ENCODE measurements at regions not wholly inside any gene's neighbourhood (a gene's known extent, or its start where the extent isn't known, plus 50 kb on each side); places are given as distances from the start of the nearest gene placed in this dataset.

DNA sequence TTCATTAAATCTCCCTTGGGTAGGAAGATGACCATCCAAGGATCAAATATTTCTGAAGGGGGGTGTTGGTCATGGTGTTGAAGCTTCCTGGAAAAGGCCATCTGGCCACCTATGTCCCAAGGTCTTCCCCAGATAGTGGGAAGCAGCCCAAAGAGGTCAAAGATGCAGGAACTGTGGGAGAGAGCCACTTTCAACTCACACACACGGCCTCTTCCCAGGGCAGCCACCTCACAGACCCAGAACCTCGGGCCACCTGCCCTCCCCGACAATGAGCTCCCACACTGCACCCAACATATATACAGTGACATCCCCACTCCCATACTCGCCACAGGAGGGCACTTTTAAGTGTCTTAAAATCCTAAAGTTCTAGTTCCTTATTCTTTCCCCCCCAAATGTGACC is 164.5 kb upstream of the ETV3 start (continued):
- TF ChIP-seq ZBTB33 (IDR thresholded peaks at IDR 0.05; ENCODE audit: extremely low read depth, insufficient replicate concordance, low read length) (no peak), POLR2A (IDR thresholded peaks at IDR 0.05; ENCODE audit: borderline replicate concordance, extremely low read depth, insufficient read depth, insufficient read length) (no peak), ZNF274 (IDR thresholded peaks at IDR 0.05; ENCODE audit: low read depth, low read length) (no peak)
- TF ChIP-seq, protein P1, sequence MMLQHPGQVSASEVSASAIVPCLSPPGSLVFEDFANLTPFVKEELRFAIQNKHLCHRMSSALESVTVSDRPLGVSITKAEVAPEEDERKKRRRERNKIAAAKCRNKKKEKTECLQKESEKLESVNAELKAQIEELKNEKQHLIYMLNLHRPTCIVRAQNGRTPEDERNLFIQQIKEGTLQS (IDR thresholded peaks at IDR 0.05), result no peak

- Histone ChIP-seq H3K27me3 (ENCODE audit: insufficient read depth, low read length) (peaks cover 35% of the 10 kb centered on the region), H3K9me3 (ENCODE audit: control insufficient read depth in 1 of 2, insufficient read depth in 1 of 2, low read depth in 1 of 2, low read length in 2 of 2) (no peaks in the 10 kb centered on the region), H4K20me1 (ENCODE audit: insufficient read depth) (no peaks in the 10 kb centered on the region), H2AFZ (ENCODE audit: low read depth, low read length, poor library complexity, severe bottlenecking) (no peak overlapping the region), H3K27ac (ENCODE audit: low read depth, low read length) (no peak overlapping the region), H3K36me3 (ENCODE audit: control insufficient read depth in 1 of 2, insufficient read depth in 2 of 2, low read length in 2 of 2) (no peaks in the 10 kb centered on the region), H3K9ac (ENCODE audit: low read length) (no peak overlapping the region), H3K4me3 (replicated peaks in 1 of 2; ENCODE audit: low read depth in 1 of 2, low read length in 2 of 2) (no peak overlapping the region), H3K4me2 (ENCODE audit: low read length) (no peak overlapping the region), H3K4me1 (ENCODE audit: control insufficient read depth in 1 of 2, insufficient read depth in 2 of 2, low read length in 2 of 2) (no peaks in the 10 kb centered on the region), H3K79me2 (ENCODE audit: insufficient read depth, low read length) (no peaks in the 10 kb centered on the region), H3K9me2 (ENCODE audit: insufficient read depth) (no peaks in the 10 kb centered on the region)
- BruUV-seq (replicated peaks), result no TSS peak
- intact Hi-C loops (cut with micrococcal nuclease), result no loop called here
- ATAC-seq, result no peak
- ChIA-PET RAD21 (ENCODE audit: low non-redundant PET in 1 of 2, low total read pairs in 2 of 2, uncharacterized antibody in 2 of 2, unreplicated experiment in 2 of 2) (no interaction called here), POLR2A (no interaction called here), CTCF (no interaction called here)
- DNase-seq (ENCODE audit: low read depth, low spot score), result no peak
- TF ChIP-seq, protein P1 (IDR thresholded peaks at IDR 0.05), result no peak
- TF ChIP-seq CBX3 (IDR thresholded peaks at IDR 0.05; ENCODE audit: low read depth), result no peak
- TF ChIP-seq FOSL1 (IDR thresholded peaks at IDR 0.05; ENCODE audit: low read depth), result no peak
- no peak for TF ChIP-seq TCF7L2 (IDR thresholded peaks at IDR 0.05; ENCODE audit: borderline replicate concordance, extremely low read depth, insufficient read depth, insufficient read length)
- no peak for TF ChIP-seq ZFX (IDR thresholded peaks at IDR 0.05)
- TF ChIP-seq EZH2 (IDR thresholded peaks at IDR 0.05), result no peak
- no peak for TF ChIP-seq MAX (IDR thresholded peaks at IDR 0.05)
- no peak for TF ChIP-seq SRF (IDR thresholded peaks at IDR 0.05; ENCODE audit: low read depth)
- no peak for TF ChIP-seq POLR2A (IDR thresholded peaks at IDR 0.05; ENCODE audit: borderline replicate concordance, extremely low read depth, insufficient read depth, insufficient read length)
- TF ChIP-seq CEBPB (IDR thresholded peaks at IDR 0.05; ENCODE audit: low read depth), result no peak
- no peak for TF ChIP-seq RAD21 (IDR thresholded peaks at IDR 0.05; ENCODE audit: low read depth)
- no peak for TF ChIP-seq SIN3A (IDR thresholded peaks at IDR 0.05; ENCODE audit: low read depth)
- TF ChIP-seq CTCF (IDR thresholded peaks at IDR 0.05 in 2 of 3, conservative IDR thresholded peaks at IDR 0.05 in 1 of 3; ENCODE audit: borderline replicate concordance in 1 of 3, insufficient read depth in 1 of 3, low read depth in 2 of 3, low read length in 2 of 3), result no peak
- no peak for TF ChIP-seq EGR1 (IDR thresholded peaks at IDR 0.05; ENCODE audit: low read depth)
- TF ChIP-seq ELF1 (IDR thresholded peaks at IDR 0.05; ENCODE audit: borderline replicate concordance, low read depth), result no peak
- no peak for TF ChIP-seq POLR2AphosphoS5 (IDR thresholded peaks at IDR 0.05; ENCODE audit: low read depth, low read length)
- no peak for TF ChIP-seq REST (IDR thresholded peaks at IDR 0.05; ENCODE audit: low read depth)
Measured at GRCh38 chr1:157302199-157302497, 164.0 kb upstream of the ETV3 start.
